ENCODE measurements at regions not wholly inside any gene's neighbourhood (a gene's known extent, or its start where the extent isn't known, plus 50 kb on each side); places are given as distances from the start of the nearest gene placed in this dataset.

DNA sequence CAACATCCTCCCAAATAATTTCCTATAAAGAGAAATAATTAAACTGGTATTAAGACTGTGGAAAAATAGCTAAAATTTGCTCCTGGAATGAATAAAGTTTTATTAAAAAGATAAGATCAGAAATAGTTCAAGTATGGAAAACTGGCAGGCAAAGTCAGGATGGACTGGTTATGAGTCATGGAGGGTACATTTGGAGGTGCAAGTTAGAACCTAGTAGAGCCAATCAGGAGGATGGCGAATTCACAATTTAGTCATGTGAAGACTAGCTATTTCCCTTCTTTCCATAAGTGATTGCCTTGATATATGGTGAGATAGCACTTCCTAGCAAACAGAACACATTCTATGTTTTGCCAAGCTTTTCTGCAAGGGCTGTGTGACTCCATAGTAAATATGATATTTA is 1303.5 kb downstream of the EFNA5 start:
- no peaks in the 10 kb centered on the region for H3K9me3 ChIP-seq
- POLR2A ChIA-PET: no interaction called here
- no peaks in the 10 kb centered on the region for H3K27me3 Mint-ChIP-seq
- ATAC-seq (replicated peaks in 1 of 4) (no peak), DNase-seq (no peak)
- no peaks in the 10 kb centered on the region for H3K36me3 ChIP-seq (ENCODE audit: control insufficient read depth in 2 of 2, extremely low read depth in 1 of 2, insufficient read depth in 1 of 2, low read length in 1 of 2)
- H3K4me3 ChIP-seq (ENCODE audit: control insufficient read depth in 1 of 2, extremely low read depth in 1 of 2, low read length in 1 of 2): no peak overlapping the region
- H3K4me1 ChIP-seq (ENCODE audit: control insufficient read depth in 1 of 2, extremely low read depth in 1 of 2, insufficient read depth in 2 of 2, low read length in 2 of 2): no peaks in the 10 kb centered on the region
- no peak overlapping the region for H3K27ac Mint-ChIP-seq
- peaks cover 13 to 24% (median 14%) of the 10 kb centered on the region in 3 donors for H3K9me3 Mint-ChIP-seq
- H3K4me3 Mint-ChIP-seq: no peak overlapping the region
- WGBS (ENCODE audit: insufficient coverage): no CpG with 5 or more reads among the region's 1 CpG
- no peaks in the 10 kb centered on the region for H3K27me3 ChIP-seq (replicated peaks in 1 of 2; ENCODE audit: control insufficient read depth in 2 of 2, extremely low read depth in 1 of 2, insufficient read depth in 2 of 2, low read length in 1 of 2)
- H3K27ac ChIP-seq (ENCODE audit: low read length): no peak overlapping the region
- H3K36me3 Mint-ChIP-seq: no peaks in the 10 kb centered on the region
- CTCF ChIA-PET: no interaction called here
- H3K4me1 Mint-ChIP-seq: no peaks in the 10 kb centered on the region

DNA sequence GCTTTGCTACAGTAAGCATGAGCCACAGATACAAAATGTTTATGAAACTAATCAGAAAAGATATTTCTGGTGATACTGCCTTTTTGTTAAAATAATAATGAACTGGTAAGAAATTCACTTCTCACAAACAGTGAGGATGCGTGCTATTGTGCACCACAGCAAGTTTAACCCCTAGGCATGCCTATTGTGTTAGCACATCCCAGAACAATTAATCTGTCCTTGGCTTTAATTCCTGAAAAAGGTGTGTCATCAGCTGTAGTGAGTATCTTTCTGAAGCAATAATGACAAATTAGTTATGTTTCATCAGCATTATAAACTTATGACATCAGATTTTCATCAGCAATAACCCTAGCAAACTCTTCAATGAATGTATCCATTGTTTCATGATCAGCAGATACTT is 1307.2 kb downstream of the EFNA5 start:
- peaks cover 4 to 12% (median 10%) of the 10 kb centered on the region in 3 donors for H3K9me3 Mint-ChIP-seq
- POLR2A ChIA-PET: no interaction called here
- H3K4me1 ChIP-seq (ENCODE audit: control insufficient read depth in 1 of 2, extremely low read depth in 1 of 2, insufficient read depth in 2 of 2, low read length in 2 of 2): no peaks in the 10 kb centered on the region
- no peak overlapping the region for H3K4me3 ChIP-seq (ENCODE audit: control insufficient read depth in 1 of 2, extremely low read depth in 1 of 2, low read length in 1 of 2)
- H3K27ac ChIP-seq (ENCODE audit: low read length): no peak overlapping the region
- no peaks in the 10 kb centered on the region for H3K9me3 ChIP-seq
- H3K4me1 Mint-ChIP-seq: no peaks in the 10 kb centered on the region
- WGBS (ENCODE audit: insufficient coverage): no CpG with 5 or more reads among the region's 1 CpG
- CTCF ChIA-PET: no interaction called here
- DNase-seq (no peak), ATAC-seq (replicated peaks in 1 of 4) (no peak)
- H3K36me3 Mint-ChIP-seq: no peaks in the 10 kb centered on the region
- H3K4me3 Mint-ChIP-seq: no peak overlapping the region
- H3K27me3 ChIP-seq (replicated peaks in 1 of 2; ENCODE audit: control insufficient read depth in 2 of 2, extremely low read depth in 1 of 2, insufficient read depth in 2 of 2, low read length in 1 of 2): no peaks in the 10 kb centered on the region
- H3K27me3 Mint-ChIP-seq: no peaks in the 10 kb centered on the region
- H3K27ac Mint-ChIP-seq: no peak overlapping the region
- H3K36me3 ChIP-seq (ENCODE audit: control insufficient read depth in 2 of 2, extremely low read depth in 1 of 2, insufficient read depth in 1 of 2, low read length in 1 of 2): no peaks in the 10 kb centered on the region

DNA sequence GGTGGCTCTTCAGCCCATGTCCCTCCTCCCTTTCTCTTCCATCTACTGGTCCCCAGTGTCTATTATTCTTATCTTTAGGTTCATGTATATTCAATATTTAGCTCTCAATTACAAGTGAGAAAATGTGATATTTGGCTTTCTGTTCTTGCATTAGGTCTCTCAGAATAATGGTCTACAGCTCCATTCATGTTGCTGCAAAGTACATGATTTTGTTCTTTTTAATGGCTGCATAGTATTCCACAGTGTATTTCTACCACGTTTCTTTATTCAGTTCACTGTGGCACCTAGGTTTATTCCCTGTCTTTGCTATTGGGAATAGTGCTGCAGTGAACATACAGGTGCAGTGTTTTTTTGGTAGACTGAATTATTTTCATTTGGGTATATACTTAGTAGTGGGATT is 1308.8 kb downstream of the EFNA5 start:
- H3K4me1 Mint-ChIP-seq: no peaks in the 10 kb centered on the region
- Histone ChIP-seq H3K9me3 (no peaks in the 10 kb centered on the region), H3K4me3 (ENCODE audit: control insufficient read depth in 1 of 2, extremely low read depth in 1 of 2, low read length in 1 of 2) (no peak overlapping the region), H3K27me3 (replicated peaks in 1 of 2; ENCODE audit: control insufficient read depth in 2 of 2, extremely low read depth in 1 of 2, insufficient read depth in 2 of 2, low read length in 1 of 2) (no peaks in the 10 kb centered on the region), H3K36me3 (ENCODE audit: control insufficient read depth in 2 of 2, extremely low read depth in 1 of 2, insufficient read depth in 1 of 2, low read length in 1 of 2) (no peaks in the 10 kb centered on the region), H3K4me1 (ENCODE audit: control insufficient read depth in 1 of 2, extremely low read depth in 1 of 2, insufficient read depth in 2 of 2, low read length in 2 of 2) (no peaks in the 10 kb centered on the region), H3K27ac (ENCODE audit: low read length) (no peak overlapping the region)
- no peak for ATAC-seq (replicated peaks in 1 of 4)
- DNase-seq: no peak
- no peak overlapping the region for H3K27ac Mint-ChIP-seq
- no peaks in the 10 kb centered on the region for H3K27me3 Mint-ChIP-seq
- no peak overlapping the region for H3K4me3 Mint-ChIP-seq
- no peaks in the 10 kb centered on the region for H3K36me3 Mint-ChIP-seq
- peaks cover 7 to 9% (median 9%) of the 10 kb centered on the region in 3 donors for H3K9me3 Mint-ChIP-seq
- no CpG with 5 or more reads among the region's 1 CpG for WGBS (ENCODE audit: insufficient coverage)
- POLR2A ChIA-PET: no interaction called here
- CTCF ChIA-PET: no interaction called here

DNA sequence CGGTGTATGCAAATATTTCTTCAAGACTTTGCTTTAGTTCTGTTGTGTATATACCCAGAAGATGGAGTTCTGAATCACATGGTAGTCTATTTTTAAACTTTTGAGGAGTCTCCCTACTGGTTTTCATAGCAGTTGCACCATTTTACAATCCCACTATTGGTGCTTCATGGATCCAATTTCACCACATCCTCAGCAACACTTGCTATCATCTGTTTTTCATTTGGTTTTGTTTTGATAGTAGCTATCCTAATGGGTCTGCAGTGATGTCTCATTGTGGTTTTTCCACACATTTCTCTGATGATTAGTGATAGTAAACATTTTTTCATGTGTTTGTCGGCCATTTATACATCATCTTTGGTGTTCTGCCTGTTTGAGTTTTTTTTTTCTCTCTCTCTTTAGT is 1339.3 kb downstream of the EFNA5 start:
- Histone ChIP-seq H3K4me3 (ENCODE audit: control insufficient read depth in 1 of 2, extremely low read depth in 1 of 2, low read length in 1 of 2) (no peak overlapping the region), H3K4me1 (ENCODE audit: control insufficient read depth in 1 of 2, extremely low read depth in 1 of 2, insufficient read depth in 2 of 2, low read length in 2 of 2) (no peaks in the 10 kb centered on the region), H3K9me3 (no peaks in the 10 kb centered on the region), H3K36me3 (ENCODE audit: control insufficient read depth in 2 of 2, extremely low read depth in 1 of 2, insufficient read depth in 1 of 2, low read length in 1 of 2) (no peaks in the 10 kb centered on the region), H3K27me3 (replicated peaks in 1 of 2; ENCODE audit: control insufficient read depth in 2 of 2, extremely low read depth in 1 of 2, insufficient read depth in 2 of 2, low read length in 1 of 2) (no peaks in the 10 kb centered on the region), H3K27ac (ENCODE audit: low read length) (no peak overlapping the region)
- Mint-ChIP-seq H3K4me3 (no peak overlapping the region), H3K36me3 (no peaks in the 10 kb centered on the region), H3K4me1 (no peaks in the 10 kb centered on the region), H3K27ac (no peak overlapping the region), H3K9me3 (peaks cover 9 to 23% (median 22%) of the 10 kb centered on the region in 3 donors), H3K27me3 (no peaks in the 10 kb centered on the region)
- DNase-seq (no peak), ATAC-seq (replicated peaks in 1 of 4) (no peak)
- ChIA-PET POLR2A (no interaction called here), CTCF (no interaction called here)
- WGBS (ENCODE audit: insufficient coverage): 100% methylated on average over 1 of the region's 2 CpGs

DNA sequence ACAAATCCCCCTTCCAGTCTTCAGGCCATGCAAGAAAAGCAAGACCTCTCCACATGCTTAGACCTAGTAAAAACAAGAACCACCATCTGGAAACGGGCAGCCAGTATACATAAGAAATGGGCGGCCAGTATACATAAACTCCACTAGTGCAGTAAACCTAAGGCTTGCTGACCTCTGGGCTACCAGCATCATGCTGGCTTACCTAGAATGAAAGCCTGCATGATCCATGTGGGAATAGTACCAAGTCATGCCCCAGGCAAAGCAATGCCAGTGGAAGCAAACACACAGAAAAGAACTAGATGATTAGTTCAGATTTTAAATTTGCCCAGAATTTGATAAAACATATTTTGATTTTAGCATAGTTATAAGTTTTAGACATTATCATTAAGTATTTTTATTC is 1346.4 kb downstream of the EFNA5 start:
- no peak for DNase-seq
- ChIA-PET CTCF (no interaction called here), POLR2A (no interaction called here)

DNA sequence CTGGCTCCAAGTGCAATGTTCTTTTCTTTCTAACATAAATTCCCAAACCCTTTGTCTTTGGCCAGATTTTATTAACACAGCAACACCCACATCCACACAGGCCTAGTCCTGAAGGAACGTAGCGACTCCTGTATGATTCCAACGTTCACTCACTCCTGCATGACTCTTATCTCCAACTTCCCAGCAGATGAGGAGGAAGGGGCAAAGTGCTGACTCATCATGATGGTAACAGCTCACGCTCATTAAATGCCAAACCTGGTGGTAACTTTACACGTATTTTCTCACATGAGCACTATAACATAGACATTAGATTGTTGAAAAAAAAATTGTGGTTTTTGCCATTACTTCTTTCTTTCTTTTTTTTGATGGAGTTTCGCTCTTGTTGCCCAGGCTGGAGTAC is 1349.5 kb downstream of the EFNA5 start:
- Histone ChIP-seq H3K9me3 (no peaks in the 10 kb centered on the region), H3K4me1 (ENCODE audit: control insufficient read depth in 1 of 2, extremely low read depth in 1 of 2, insufficient read depth in 2 of 2, low read length in 2 of 2) (no peaks in the 10 kb centered on the region), H3K4me3 (ENCODE audit: control insufficient read depth in 1 of 2, extremely low read depth in 1 of 2, low read length in 1 of 2) (no peak overlapping the region), H3K27me3 (replicated peaks in 1 of 2; ENCODE audit: control insufficient read depth in 2 of 2, extremely low read depth in 1 of 2, insufficient read depth in 2 of 2, low read length in 1 of 2) (no peaks in the 10 kb centered on the region), H3K36me3 (ENCODE audit: control insufficient read depth in 2 of 2, extremely low read depth in 1 of 2, insufficient read depth in 1 of 2, low read length in 1 of 2) (no peaks in the 10 kb centered on the region), H3K27ac (ENCODE audit: low read length) (no peak overlapping the region)
- ChIA-PET POLR2A (no interaction called here), CTCF (no interaction called here)
- peaks cover 3 to 9% (median 8%) of the 10 kb centered on the region in 3 donors for H3K9me3 Mint-ChIP-seq
- no peak overlapping the region for H3K27ac Mint-ChIP-seq
- H3K27me3 Mint-ChIP-seq: no peaks in the 10 kb centered on the region
- WGBS (ENCODE audit: insufficient coverage): 50% methylated on average over 1 of the region's 6 CpGs
- DNase-seq (no peak), ATAC-seq (replicated peaks in 1 of 4) (no peak)
- no peaks in the 10 kb centered on the region for H3K4me1 Mint-ChIP-seq
- no peak overlapping the region for H3K4me3 Mint-ChIP-seq
- no peaks in the 10 kb centered on the region for H3K36me3 Mint-ChIP-seq

More for the DNA sequence above, 1346.4 kb downstream of the EFNA5 start:
- no peak for ATAC-seq (replicated peaks in 1 of 4)
- Histone ChIP-seq H3K4me3 (ENCODE audit: control insufficient read depth in 1 of 2, extremely low read depth in 1 of 2, low read length in 1 of 2) (no peak overlapping the region), H3K27ac (ENCODE audit: low read length) (no peak overlapping the region), H3K9me3 (no peaks in the 10 kb centered on the region), H3K4me1 (ENCODE audit: control insufficient read depth in 1 of 2, extremely low read depth in 1 of 2, insufficient read depth in 2 of 2, low read length in 2 of 2) (no peaks in the 10 kb centered on the region), H3K27me3 (replicated peaks in 1 of 2; ENCODE audit: control insufficient read depth in 2 of 2, extremely low read depth in 1 of 2, insufficient read depth in 2 of 2, low read length in 1 of 2) (no peaks in the 10 kb centered on the region), H3K36me3 (ENCODE audit: control insufficient read depth in 2 of 2, extremely low read depth in 1 of 2, insufficient read depth in 1 of 2, low read length in 1 of 2) (no peaks in the 10 kb centered on the region)
- no peak overlapping the region for H3K4me3 Mint-ChIP-seq
- WGBS (ENCODE audit: insufficient coverage): 100% methylated on average over 2 of the region's 2 CpGs
- H3K4me1 Mint-ChIP-seq: no peaks in the 10 kb centered on the region
- H3K27ac Mint-ChIP-seq: no peak overlapping the region
- no peaks in the 10 kb centered on the region for H3K36me3 Mint-ChIP-seq
- no peaks in the 10 kb centered on the region for H3K27me3 Mint-ChIP-seq
- peaks cover 0 to 7% (median 3%) of the 10 kb centered on the region in 3 donors for H3K9me3 Mint-ChIP-seq

DNA sequence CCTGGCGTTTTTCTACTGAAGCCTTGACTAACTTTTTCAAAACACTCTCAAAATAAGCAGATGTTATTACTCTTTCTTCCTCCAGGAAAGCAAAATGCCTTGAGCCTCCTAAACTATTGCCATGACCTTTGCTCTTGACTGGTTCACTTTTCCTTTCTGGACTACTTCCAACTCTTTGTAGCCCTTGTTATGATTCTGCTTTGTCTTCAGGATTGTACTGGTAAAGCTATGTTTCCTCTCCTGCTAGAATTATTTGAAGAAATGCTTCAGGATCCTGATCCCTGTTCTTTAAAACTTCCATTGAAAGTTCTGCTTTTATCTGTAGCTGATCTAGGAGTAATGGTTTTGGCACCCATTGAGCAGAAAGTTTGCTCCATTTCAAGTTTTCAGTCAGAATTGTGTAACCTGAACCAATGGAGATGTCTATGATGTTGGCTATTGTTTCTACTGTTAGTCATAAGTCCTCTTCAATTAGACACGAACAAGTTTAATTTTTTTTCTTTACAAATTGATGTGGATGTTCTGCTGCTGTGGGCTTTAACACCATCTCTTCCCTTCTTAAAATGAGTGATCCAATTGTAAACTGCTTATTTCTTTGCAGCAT is 1356.4 kb downstream of the EFNA5 start:
- Histone ChIP-seq H3K36me3 (ENCODE audit: control insufficient read depth in 2 of 2, extremely low read depth in 1 of 2, insufficient read depth in 1 of 2, low read length in 1 of 2) (no peaks in the 10 kb centered on the region), H3K9me3 (no peaks in the 10 kb centered on the region), H3K4me1 (ENCODE audit: control insufficient read depth in 1 of 2, extremely low read depth in 1 of 2, insufficient read depth in 2 of 2, low read length in 2 of 2) (no peaks in the 10 kb centered on the region), H3K27me3 (replicated peaks in 1 of 2; ENCODE audit: control insufficient read depth in 2 of 2, extremely low read depth in 1 of 2, insufficient read depth in 2 of 2, low read length in 1 of 2) (no peaks in the 10 kb centered on the region), H3K27ac (ENCODE audit: low read length) (no peak overlapping the region), H3K4me3 (ENCODE audit: control insufficient read depth in 1 of 2, extremely low read depth in 1 of 2, low read length in 1 of 2) (no peak overlapping the region)
- DNase-seq: no peak
- no peak overlapping the region for H3K4me3 Mint-ChIP-seq
- ChIA-PET POLR2A (no interaction called here), CTCF (no interaction called here)
- no peaks in the 10 kb centered on the region for H3K4me1 Mint-ChIP-seq
- H3K27ac Mint-ChIP-seq: no peak overlapping the region
- 20% methylated on average over 1 of the region's 2 CpGs for WGBS (ENCODE audit: insufficient coverage)
- no peak for ATAC-seq (replicated peaks in 1 of 4)
- H3K36me3 Mint-ChIP-seq: no peaks in the 10 kb centered on the region
- H3K9me3 Mint-ChIP-seq: peaks cover 3 to 17% (median 12%) of the 10 kb centered on the region in 3 donors
- no peaks in the 10 kb centered on the region for H3K27me3 Mint-ChIP-seq

Data from T-cell (primary cell).